ENCODE measurements at regions not wholly inside any gene's neighbourhood (a gene's known extent, or its start where the extent isn't known, plus 50 kb on each side); places are given as distances from the start of the nearest gene placed in this dataset.

- no peak for DNase-seq
These were observed 50.5 kb upstream of the CCL1 start for GRCh38 chr17:34413443-34414119.

DNA sequence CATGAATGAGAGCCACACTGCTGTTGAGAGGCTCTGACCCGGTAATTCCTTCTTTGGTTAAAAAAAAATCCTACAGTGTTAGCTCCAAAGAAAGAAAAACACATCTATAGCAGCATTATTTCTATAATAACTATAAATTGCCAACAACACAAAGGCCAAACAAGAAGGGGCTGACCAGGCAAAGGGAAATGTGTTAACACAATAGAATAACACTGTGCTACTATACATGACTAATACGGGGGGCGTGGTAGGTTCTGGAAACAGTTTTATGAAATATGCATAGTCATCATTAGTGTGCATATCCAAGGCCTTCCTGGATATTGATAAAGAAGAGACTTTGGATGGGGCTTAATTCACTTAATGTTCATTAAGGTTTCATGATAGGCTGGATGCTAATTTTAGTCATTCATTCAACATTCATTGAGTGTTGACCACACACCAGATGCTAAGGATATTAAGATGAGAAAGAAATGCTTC, 50.0 kb upstream of the CCL1 start:
- DNase-seq, result no peak
